HuH-7 (cell line): ENCODE measurements at regions not wholly inside any gene's neighbourhood (a gene's known extent, or its start where the extent isn't known, plus 50 kb on each side); places are given as distances from the start of the nearest gene placed in this dataset.
"Not testable (repeated sequence)": the region's sequence is repeated elsewhere in the genome, so short reads cannot be mapped to it uniquely, and the experiment has no call there.

ENCODE experiments used
- DNase-seq: peaks from one replicate; pipeline ENCODE4 v3.0.0; 2011; ENCODE audit warnings: low spot score

DNA sequence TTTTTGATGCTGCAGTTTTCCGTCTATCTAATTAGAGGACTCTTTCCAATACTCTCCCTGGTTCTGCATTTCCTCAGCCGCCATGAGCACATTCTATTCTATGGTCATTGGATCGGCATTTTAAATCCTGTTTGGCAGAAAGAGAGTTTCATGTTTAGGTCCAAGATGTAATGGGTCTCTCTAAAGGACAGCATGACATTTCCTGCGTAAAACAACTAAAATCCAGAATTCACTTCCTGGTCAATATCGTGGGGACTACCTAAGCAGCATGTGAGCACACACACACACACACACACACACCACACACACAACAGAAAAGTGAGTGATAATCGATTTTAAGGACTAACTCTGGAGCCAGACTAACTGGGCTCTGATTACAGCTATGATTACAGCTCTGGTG is 757.1 kb upstream of the TPTE start:
- DNase-seq, result not testable (repeated sequence)

DNA sequence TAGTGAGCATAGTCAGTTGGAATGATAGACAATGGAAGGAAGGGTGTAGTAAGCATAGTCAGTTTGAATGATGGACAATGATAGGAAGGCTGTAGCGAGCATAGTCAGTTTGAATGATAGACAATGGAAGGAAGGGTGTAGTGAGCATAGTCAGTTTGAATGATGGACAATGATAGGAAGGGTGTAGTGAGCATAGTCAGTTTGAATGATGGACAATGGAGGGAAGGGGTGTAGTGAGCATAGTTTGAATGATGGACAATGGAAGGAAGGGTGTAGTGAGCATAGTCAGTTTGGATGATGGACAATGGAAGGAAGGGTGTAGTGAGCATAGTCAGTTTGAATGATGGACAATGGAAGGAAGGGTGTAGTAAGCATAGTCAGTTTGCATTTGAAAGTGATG is 755.8 kb upstream of the TPTE start:
- not testable (repeated sequence) for DNase-seq

DNA sequence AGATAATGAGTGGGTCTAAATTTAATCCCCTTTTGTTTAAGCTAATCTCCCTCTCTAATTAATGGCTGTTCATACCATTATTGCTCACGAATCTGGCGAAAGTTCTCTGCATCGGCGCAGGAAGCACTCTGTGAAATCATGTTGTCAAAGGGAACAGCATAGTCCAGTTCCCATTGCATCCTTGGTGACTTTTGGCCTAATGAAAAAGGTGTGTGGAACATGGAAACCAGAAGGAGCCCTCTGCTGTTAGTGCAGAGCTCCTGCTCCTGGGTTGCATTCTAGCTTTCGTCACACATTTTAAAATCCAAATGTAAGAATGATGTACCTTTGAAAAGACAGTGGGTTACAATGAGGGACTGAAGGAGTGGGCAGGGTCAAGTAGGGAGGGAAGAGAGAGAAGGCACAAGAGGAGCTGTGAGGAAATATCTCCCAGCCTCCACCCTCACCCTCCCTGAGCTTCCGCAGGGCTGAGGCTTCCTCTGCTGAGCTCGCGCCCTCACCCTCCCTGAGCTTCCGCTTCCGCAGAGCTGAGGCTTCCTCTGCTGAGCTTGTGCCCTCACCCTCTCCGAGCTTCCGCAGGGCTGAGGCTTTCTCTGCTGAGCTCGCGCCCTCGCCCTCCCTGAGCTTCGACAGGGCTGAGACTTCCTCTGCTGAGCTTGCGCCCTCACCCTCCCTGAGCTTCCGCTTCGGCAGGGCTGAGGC is 754.3 kb upstream of the TPTE start:
- not testable (repeated sequence) for DNase-seq

DNA sequence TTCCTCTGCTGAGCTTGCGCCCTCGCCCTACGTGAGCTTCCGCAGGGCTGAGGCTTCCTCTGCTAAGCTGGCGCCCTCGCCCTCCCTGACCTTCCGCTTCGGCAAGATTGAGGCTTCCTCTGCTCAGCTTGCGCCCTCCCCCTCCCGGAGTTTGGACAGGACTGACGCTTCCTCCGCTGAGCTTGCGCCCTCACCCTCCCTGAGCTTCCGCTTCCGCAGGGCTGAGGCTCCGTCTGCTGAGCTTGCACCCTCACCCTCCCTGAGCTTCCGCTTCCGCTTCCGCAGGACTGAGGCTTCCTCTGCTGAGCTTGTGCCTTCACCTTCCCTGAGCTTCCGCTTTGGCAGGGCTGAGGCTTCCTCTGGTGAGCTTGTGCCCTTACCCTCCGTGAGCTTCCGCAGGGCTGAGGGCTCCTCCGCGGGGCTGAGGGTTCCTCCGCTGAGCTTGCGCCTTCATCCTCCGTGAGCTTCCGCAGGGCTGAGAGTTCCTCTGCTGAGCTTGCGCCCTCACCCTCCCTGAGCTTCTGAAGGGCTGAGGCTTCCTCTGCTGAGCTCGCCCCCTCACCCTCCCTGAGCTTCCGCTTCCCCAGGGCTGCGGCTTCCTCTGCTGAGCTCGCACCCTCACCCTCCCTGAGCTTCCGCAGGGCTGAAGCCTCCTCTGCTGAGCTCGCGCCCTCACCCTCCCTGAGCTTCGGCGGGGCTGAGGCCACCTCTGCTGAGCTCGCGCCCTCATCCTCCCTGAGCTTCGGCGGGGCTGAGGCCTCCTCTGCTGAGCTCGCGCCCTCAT is 753.6 kb upstream of the TPTE start:
- DNase-seq, result no peak

DNA sequence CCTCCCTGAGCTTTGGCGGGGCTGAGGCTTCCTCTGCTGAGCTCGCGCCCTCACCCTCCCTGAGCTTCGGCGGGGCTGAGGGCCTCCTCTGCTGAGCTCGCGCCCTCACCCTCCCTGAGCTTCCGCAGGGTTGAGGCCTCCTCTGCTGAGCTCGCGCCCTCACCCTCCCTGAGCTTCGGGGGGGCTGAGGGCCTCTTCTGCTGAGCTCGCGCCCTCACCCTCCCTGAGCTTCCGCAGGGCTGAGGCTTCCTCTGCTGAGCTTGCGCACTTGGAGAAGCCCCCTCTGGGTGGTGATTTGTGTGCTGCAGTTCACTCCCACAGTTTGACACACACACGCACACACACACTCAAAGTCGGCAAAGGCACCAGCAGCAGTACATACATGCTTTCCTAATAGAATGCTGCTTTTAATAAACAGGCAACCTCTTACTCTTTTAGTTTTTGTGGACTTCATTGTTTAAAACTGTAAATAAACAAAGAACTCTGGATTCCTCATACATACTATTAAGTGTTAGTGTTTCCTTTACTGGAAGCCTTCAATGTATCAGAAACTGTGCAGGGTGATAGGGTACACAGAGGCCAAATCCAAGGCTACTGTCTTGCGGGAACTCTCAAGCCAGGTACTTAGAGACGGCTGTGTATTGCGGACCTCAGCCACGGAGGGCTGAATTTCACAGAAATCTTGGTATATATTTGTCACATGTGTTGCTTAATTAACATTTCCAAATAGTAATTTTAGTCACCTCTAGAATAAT is 752.8 kb upstream of the TPTE start:
- not testable (repeated sequence) for DNase-seq

DNA sequence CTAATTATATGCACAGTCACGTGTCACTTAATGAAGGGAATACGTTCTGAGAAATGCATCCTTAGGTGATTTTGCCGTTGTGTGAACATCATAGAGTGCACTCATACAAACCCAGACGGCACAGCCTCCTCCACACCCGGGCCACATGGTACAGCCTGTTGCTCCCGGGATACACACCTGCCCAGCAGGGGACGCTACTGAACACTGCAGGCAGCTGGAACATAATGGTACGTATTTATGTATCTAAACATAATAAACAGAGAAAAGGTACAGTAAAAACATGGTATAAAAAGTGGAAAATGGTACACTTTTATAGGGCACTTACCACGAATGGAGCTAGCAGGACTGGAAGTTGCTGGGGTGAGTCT is 752.3 kb upstream of the TPTE start:
- DNase-seq, result not testable (repeated sequence)

DNA sequence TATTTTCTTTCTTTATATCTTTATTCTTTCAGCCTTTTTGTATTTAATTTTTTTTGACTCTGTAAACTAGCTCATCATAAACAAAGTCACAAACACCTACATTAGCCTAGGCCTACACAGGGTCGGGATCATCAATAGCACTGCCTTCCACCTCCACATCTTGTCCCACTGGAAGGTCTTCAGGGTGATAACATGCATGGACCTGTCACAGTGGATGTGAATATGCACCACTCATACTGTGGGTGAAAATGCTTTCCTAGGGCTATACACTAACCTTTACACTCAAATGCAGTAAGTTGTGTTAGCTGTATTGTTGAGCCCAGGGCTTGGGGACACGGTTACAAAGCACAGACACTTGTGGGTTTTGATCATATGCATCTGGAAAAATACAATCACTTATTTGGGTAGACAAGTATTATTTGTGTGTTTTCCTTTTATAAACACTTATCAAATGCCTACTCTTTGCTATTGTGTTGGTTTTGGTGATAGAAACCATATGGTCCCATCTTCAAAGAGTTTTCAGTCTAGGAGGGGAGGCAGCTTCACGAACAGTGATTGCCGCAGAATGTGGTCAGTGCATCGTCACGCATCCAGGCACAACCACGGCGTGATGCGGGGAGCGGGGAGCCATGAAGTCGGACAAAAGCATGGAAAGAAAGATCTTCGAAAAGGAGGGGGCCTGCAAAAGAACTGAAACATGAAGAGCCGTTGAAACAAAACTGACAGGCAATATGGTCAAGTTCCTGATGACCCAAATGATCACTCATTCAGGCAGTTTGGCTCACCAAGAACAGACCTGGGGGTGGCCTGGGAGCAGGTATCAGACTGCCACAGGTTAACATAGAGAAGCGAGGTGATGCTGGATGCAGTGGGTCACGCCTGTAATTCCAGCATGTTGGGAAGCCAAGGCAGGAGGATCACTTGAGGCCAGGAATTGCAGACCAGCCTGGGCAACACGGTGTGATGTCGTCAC is 751.4 kb upstream of the TPTE start:
- not testable (repeated sequence) for DNase-seq

DNA sequence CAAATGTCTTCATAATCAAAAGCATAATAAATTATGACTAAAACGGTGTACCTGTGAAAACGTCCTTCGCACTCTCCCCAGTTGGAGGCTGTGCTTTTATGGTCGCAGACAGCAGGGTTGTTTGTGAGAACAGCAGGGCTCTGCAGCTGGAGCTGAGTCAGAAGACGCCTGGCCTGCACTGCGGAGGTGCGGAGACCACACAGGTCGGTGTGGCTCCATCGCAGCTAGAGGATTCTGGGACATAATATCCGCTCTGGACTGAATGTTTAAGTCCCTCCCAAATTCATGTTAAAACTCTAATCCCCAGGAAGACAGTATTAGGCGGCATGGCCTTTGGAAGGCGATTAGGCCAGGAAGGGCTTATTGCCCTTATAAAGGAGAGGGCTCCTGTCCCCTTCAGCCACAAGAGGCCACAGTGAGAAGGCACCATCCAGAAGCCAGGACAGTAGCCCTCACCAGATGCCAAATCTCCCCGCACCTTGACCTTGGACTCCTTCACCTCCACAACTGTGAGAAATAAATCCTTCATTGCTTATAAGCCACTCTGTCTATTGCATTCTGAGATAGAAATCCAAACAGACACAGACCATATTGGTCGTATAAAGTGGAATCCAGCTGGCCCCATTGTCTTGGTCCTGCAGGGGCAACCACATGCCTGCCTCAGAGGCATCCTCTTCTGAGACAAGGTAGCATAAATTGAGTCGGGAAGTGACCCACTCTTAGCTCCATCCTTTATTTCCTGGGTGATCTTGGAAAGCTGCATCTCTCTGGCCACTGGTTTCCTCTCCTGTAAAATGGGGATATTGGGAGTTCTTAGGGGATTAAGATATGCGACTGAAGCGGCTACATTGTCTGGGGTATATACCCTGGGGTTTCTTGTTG is 749.7 kb upstream of the TPTE start:
- not testable (repeated sequence) for DNase-seq

DNA sequence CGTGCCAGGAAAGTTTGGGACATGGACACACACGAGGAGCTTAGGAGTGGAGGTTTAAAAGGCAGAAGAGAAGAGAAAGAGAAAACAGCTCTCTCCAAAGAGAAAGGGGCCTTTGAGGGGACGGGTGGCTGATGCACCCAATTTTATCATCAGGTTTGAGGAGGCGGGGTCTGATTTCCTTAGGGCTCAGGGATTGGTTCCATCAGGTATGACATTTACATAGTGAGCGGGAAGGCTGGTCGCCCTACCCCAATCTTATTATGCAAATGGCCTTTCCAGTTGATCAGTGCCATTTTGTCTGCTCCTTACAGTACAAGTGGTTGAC is 749.1 kb upstream of the TPTE start:
- DNase-seq, result no peak

DNA sequence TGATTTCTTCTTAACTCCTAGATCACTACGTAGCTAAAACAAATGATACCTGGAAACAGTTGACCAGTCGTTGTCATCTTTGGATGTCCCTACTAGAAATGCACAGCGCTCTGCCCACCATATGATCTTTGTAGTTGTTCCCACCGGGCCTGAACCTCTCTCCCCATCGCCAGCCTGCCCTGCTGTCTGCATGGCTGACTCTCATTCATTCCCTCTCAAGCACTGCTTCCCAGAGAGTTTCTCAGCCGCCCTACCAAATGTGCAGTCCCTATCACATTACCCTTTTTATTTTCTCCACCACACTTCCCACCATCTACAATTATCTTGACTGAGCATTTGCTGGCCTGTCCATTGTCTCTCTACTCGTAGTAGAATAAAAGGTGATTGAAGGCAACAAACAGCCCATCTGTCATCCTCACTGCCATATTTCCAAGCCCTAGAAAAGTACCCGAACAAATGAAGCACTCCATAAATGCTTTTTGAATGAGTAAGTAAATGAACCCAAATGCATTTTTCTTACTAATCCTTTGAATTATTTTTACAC is 748.4 kb upstream of the TPTE start:
- DNase-seq, result not testable (repeated sequence)

DNA sequence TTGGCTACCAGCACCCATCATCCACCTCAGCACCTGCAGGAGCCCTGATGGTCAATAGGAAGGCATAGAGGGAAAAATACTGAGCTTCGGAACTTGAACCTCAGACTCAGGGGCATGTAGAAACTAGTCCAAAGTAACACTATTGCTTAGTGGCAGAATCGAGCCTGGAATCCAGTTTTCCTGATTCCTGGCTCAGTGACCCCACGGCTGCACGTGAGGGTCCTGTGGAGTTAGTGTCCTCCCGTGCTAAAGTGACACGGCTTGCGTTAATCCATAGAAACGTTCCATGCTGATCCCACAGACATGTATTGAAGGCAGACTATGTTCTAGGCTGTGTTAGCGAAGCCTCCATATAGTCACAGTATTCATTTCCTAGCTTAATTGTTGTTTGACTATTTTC is 747.0 kb upstream of the TPTE start:
- no peak for DNase-seq

DNA sequence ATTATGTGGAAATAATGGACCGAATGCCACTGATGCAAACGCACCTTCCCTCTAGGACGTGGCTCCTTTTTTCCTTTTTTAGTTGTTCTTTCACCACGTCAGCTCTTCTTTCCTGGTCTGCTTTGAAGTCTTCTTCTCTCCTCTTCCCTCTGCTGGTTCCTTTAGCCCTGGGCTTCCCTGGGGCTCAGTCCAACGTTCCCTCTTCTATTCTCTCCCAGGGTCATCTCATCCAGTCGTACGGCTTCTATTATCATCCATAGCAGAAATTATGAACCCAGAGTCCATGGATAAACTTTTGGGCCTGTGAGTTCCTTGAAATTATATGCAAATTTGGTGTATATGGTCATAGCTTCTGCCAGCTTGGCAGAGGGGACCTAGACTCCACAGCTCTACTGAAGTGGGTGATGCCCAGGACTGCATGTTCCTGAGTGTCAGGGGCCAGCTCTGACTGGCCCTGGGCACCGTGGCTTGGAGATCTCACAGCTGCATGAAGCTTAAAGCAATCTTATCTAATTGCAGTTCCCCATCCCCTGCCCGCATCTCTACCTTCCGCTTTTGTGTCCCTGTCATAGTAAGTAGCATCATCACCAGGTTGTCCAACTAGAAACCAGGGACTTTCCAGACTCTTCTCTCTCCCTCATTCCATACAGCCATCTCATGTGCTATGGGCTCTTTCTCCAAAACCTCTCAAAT is 746.3 kb upstream of the TPTE start:
- DNase-seq, result not testable (repeated sequence)

DNA sequence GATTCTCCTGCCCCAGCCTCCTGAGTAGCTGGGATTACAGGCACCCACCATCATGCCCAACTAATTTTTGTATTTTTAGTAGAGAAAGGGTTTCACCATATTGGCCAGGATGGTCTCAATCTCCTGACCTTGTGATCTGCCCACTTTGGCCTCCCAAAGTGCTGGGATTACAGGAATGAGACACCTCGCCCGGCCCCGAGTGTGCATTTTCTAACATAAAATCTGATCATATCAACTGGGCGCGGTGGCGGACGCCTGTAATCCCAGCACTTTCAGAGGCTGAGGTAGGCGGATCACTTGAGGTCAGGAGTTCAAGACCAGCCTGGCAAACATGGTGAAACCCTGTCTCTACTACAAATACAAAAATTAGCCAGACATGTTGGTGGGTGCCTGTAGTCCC is 745.5 kb upstream of the TPTE start:
- DNase-seq, result not testable (repeated sequence)

DNA sequence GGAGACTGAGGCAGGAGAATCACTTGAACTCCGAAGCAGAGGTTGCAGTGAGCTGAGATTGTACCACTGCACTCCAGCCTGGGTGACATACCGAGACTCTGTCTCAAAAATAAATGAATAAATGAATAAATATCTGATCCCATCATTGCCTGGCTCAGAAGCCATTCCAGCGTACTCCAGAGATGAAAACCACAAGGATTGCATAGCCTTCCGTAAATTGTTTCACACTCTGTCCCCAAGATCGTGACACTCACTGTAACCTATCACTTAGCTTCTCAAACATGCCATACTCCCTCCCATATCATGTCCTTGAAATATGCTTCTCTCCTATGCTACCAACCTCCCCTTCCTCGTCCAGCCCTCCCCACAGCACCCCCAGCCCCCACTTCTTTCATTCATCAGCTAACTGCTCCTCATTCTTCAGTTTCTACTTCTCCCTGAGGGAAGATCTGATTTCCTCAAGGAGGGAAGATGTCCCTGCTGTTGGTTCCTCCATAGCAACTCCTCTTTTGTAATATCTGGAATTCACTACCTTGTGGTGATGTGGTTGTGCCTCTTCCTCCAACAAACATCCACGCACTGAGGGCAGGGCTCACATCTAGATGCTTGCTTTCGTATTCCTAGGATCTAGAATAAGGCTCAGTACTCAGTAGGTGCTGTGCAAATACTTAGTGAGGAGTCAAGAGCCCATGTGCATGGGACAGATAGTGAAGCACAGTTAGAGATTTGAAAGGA is 744.9 kb upstream of the TPTE start:
- not testable (repeated sequence) for DNase-seq

DNA sequence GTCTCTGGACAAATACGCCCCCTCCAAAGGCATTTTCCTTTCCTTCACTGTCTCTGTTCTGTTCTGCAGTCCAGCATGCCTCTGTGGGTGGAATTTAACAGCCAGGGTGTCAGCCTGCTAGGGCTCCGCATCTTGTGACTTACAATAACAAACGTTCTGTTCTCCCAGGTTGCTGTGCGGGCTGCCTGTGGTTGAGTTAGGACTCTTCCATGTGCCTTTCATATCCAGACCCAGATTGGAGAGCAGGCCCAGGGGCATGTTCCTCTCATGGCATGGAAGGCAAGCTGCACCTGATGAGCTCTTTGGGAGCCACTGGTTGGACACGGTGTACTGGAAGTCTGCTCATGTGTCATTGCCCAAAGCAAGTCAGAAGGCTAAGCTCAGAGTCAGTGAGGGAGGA is 742.8 kb upstream of the TPTE start:
- not testable (repeated sequence) for DNase-seq

DNA sequence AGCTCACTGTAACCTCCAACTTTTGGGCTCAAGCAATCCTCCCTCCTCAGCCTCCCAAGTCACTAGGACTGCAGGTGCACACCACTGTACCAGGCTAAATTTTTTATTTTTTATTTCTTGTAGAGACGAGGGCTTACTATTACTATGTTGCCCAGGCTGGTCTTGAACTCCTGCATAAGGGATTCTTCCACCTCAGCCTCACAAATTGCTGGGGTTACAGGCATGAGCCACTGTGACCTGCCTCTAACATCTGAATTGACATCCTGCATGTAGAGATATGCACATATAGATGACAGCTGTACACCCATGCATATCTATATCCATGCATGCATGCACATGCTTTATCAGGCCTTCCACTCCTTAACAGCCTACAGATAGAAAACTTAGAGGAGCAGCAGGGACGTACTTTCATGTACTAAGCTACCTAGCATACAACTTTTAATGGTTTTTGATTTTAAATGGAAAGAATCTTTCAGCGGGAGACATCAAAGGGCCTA is 740.9 kb upstream of the TPTE start:
- DNase-seq, result no peak

DNA sequence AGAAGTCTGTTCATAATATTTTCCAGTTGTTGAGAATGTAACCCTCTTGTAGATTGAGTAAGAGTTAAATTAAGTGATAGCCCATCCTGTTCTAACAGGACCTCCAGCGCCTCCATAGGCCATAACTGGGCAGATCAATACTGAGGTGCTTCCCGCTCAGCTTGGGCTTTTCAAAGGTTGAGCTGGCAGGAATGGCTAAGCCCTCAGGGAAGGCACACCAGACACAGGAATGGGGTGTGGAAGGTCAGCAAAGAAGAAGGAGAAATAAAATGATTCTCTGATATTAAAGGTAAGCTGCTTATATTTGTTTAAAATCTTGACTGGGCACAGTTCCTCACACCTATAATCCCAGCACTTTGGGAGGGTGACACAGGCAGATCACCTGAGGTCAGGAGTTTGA is 737.8 kb upstream of the TPTE start:
- not testable (repeated sequence) for DNase-seq

DNA sequence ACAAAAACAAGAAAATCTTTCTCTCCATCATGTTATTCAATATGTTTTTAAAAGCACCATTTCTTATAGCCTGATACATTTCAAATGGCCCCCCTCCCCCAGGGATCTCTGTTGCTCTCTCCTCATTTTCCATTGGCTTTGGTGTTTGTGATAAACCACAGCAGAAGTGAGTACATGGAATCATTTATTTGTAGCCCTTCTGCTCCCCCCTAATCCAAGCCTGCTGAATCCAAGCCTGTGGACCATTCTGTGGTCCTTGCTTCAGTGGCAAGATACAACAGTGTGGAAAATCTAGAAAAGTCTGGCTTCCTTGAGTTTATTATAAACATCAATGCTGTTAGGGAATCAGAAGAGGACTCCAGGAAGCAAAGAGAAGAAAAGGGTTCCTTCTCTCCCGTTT is 737.2 kb upstream of the TPTE start:
- not testable (repeated sequence) for DNase-seq

DNA sequence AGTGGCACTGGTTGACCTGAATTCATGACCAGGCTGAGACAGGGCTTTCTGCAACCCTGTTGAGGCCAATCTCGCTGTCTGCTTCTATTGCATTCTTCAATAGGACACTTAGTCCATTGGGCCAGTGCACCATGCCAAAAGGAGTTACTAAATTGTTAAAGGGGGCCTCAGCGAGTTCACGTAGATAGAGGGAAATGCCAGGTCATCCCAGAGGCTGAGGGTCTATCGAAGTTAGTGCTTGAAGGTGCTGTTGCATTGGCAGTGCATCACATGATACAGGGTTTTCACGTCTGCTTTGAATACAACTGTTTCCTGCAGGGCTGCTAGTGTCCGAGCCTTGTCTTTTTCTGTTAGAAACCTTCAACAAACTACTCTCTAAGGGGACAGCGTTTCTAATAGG is 735.3 kb upstream of the TPTE start:
- DNase-seq, result not testable (repeated sequence)
